ENCODE measurements at regions not wholly inside any gene's neighbourhood (a gene's known extent, or its start where the extent isn't known, plus 50 kb on each side); places are given as distances from the start of the nearest gene placed in this dataset.
A peak's percentile ranks its signal among the peaks of the same experiment; 100 is the strongest.

DNA sequence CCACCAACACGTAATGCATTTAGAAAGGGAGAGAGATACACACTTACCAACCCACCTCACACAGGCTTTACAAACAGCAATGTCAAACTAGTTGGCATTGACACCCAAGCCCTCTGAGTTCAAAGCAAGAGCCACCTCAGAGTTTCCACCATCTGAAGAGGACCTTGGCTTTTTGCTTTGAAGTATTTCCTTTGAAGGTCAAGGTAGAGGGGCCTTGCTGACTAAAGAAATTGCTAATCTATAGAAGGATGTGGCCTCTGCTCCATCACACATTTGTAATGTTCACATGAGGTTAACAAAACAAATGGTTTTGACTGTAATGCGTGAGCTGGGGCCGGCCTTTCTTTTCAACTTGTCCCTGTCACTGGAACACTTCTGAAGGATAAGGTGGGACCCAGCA lies 117.7 kb downstream of the POLR2M start:
- DNase-seq: no peak

DNA sequence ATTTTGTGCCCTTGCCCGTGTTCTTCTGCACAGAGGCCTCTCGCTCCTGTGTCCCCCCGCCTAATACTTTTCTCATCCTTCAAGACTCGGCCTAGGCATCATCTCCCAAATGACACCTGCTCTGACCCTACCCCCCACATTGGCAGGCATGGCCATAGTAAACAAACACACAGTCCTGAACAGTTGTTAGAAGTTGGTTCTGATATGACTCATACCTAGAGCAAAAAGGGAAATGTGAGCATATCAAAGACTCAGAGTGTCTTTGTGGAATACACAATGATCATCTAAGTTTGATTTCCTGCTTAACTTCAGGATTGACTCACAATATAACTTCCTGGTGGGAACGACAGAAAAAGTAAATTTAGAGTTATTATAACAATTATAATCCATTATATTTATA lies 120.5 kb downstream of the POLR2M start:
- DNase-seq: no peak

DNA sequence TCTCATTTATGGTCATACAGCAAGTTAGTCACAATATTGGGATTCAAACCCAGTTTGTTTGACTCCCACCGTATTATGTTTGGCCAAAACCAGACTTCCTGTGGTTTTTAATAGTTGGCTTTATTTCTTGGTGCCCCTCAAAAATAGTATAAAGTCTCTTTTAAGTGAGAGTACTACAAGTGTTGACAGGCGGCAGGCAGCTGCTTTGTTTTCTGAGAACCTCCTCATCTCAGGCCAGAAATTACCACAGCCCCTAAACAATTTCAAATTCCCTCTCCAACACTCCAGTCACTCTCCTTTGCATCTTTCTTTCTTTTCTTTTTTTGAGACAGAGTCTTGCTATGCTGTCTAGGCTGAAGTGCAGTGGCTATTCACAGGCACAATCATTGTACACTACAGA lies 121.5 kb downstream of the POLR2M start:
- DNase-seq: no peak

DNA sequence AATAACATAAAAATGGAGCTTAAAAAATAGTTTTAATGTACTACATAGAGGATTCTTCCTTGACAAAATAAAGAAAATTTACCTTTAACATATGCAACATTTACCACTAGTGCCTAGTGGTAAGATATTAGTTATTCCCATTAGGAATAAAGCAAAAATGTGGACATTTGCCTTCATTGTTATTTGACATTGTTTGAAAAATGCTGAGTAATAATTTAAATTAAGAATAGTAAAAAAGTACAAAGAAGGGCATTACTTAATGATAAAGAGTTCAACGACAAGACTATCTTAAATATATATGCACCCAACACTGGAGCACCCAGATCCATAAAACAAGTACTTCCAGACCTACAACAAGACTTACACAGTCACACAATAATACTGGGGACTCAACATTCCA lies 125.7 kb downstream of the POLR2M start:
- DNase-seq: no peak

DNA sequence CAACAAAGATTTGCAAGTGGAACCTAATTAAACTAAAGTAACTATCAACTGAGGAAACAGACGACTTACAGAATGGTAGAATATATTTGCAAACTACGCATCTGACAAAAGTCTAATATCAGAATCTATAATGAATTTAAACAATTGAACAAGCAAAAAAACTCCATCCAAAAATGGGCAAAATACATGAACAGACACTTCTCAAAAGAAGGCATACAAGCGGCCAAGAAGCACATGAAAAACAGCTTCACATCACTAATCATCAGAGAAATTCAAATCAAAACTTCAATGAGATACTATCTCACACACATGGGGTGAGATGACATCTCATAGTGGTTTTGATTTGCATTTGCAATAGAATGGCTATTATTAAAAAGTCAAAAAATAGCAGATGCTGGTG lies 128.6 kb downstream of the POLR2M start:
- DNase-seq: no peak

DNA sequence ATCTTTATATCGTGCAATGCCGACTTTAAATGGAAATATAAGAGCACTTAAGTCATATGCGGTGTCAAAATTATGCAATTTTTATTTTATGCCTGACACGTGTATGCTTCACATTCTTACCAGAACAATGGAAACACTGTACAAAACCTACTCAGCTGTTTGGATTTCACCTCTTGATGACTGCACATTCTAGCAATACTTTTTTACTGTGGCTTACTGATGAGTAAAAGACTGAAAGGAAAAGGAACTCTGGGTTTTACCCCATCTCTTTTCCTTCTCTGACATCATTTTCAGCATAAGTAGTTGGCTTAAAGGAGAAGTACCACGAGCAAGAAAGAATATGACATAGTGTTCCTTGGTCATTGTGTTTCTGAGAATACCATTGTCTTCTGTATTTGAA lies 142.8 kb downstream of the POLR2M start:
- DNase-seq: no peak

DNA sequence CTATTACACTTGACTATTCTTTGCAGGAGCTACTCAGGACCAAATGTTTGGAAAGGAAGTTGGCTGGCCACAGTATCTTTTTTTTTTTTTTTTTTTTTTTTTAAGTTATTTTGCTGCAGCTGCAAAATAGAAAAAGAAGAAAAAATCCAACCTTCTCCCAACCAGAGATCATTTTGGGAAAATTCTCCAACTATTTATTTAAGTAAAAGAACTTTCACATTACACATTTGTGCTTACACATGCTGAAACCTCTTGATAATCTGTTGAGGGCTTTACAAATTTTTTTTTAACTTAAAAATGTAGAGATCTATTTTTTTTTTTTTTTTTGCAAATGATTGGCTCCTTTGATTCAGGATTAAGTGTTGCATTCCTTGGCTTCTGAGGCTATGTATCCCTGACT lies 148.0 kb downstream of the POLR2M start:
- DNase-seq: no peak

DNA sequence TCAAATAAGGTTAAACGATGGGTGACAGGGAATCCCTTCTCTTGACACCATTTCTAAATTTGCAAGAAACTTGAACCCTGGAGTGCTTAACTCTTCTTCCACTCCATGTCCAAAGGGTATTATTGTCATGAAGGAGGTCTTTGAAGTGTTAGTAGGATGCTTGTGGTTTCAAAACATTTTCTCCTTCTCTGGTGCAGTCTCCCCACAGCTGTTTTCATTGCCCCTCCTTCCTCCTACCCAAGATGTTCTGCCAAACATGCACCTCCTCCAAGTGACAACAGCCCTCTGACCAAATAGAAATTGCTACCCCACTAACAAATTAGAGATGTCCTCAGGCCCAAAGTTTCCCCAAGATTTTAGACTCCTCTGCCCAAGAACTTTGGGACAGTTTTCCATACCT lies 151.4 kb downstream of the POLR2M start:
- DNase-seq: no peak

DNA sequence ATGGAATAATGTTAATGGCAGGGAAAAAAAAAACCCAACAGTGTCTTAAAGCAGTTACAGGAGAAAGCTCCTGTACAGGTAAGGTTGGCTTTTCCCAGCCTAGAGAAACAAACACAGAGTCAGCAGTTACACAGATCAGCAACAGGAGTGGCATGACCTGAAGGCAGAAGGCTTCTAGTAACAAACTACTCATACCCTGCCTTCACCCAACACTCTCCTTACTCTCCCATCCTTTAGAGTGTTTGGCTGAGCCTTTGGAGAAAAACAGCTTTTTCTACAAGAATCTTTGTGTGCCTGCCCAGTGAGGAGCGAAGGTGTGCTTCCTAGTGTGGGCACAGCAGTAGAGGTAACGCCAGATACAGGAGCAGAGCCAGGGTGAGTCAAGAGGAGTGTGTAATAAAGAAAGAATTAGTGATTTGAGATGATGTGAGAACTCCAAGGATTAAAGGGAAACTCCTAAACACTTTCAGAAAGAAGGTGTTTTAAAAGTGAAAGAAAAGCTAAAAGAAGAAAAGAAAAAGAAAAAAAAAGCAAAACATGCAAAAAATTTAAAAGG lies 152.7 kb downstream of the POLR2M start:
- DNase-seq: no peak

DNA sequence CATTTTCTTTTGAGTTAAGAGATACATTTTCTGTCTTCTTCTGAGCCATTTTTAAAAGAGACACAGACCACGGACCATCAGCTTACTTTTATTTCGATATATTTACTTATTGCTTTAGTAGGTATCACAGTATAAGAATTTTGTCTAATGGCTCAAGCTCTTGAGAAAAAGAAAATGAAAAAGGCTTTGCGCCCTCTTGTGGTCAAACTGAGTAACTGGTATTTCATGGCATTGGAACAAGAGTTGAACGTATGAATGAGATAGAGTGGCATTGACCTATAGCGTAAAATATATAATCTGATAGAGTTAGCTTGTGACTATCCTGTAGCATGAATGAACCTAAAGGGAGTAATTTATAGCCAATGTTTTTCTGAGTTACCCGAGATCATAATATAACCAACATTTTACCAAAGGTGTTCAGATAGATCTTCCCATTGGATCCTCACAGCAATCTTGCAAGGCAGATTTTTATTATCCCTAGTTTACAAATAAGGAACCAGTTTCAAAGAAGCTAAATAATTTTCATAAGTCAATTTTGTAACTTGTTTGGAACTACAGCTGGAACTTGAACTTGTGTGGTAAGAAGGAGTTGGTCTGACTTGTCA lies 154.6 kb downstream of the POLR2M start:
- peak; percentile 50 for DNase-seq

DNA sequence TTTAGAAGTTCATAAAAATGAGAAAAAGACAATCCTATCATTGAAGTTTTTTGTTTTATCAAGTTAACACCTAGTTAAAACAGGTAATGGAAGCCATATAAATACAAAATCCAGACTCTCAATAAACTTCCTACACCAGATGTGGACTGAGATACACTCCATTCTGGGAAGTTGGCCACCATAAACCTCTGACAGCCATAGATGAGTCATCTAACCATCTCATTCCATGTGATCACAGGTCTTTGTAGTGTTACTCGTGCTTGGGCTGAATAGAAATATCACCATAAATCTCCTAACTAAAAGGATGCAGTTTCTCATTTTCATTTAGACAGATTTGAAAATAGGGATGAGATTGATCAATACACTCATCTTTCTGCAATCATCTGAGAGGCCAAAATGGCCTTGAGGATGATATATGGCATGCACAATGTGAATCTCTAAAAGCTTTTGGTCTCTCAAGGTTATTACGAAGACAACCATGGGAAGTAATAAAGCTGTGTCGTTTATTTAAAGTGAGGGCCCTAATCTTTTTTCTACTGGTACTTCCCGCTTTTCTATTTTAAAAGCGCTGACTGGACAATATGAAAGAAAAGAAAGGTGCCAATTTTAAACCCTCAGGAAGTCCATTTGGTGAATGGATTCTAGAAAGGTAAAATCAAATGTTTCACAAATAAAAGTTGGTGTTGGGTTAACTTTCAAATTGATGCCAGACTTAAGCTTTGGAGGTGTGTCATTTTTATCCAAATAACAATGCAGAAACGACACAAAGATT lies 155.5 kb downstream of the POLR2M start:
- no peak for DNase-seq

DNA sequence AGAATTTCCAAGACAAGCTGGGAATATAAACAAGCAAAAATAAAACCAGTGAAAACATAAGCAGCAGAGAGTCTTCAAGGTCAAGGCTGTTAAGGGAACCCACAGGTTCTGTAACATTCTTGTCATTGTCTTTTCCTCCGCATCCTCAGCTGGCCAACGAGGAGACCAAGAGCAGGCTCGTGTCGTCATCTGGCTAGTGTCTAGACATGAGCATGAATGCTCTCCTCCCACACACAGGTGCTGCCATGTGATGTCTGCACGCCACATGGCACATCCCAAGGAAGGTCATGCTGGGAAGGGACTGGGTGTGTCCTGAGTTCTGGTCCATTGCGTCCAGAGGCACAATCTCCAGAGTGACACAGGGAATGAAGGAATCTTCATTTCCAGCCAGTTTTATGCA lies 156.2 kb downstream of the POLR2M start:
- no peak for DNase-seq

DNA sequence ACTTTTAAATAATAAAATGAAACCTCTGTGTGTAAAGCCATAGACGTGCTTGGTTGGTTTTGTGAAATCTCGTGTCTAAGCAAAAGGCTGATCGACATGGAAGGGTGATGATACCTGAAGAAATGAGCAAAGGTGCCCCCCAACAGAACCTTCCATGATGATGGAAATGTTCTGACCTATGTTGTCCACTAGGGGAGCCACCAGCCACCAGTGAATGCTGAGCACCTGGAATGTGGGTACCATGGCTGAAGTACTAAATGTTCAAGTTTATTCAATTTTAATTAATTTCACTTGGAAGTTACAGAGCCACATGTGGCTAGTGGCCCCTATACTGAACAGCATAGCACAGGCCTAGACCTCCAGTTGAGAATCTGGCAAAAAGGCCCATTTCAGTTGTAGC lies 158.8 kb downstream of the POLR2M start:
- DNase-seq: no peak

DNA sequence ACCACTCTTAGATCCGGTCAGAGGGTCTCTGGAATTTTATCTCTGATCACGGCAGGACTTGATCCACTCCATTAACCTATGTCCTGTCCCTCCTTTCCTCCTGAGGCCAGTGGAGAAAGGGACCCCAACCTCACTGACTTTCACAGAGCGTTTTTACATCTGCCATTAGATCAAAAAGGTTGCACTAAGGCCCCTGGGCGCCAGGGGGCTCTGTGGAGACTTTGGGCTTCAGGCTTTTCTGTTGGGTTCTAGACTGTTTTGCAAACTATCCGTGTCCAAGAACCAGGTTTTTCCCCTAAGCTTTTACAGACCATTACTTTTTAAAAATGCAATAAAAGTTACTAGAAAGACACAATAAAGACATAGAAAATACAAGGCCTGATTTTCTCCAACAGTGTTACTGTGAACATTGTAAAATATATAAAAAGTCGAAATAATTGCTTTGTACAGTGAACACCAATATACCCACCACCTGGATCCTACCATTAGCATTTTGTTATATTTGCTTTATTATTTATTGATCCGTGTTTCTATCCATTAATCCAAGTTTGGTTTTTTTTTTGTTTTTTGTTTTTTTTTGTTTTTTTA lies 159.7 kb downstream of the POLR2M start:
- peak; percentile 26 for DNase-seq

DNA sequence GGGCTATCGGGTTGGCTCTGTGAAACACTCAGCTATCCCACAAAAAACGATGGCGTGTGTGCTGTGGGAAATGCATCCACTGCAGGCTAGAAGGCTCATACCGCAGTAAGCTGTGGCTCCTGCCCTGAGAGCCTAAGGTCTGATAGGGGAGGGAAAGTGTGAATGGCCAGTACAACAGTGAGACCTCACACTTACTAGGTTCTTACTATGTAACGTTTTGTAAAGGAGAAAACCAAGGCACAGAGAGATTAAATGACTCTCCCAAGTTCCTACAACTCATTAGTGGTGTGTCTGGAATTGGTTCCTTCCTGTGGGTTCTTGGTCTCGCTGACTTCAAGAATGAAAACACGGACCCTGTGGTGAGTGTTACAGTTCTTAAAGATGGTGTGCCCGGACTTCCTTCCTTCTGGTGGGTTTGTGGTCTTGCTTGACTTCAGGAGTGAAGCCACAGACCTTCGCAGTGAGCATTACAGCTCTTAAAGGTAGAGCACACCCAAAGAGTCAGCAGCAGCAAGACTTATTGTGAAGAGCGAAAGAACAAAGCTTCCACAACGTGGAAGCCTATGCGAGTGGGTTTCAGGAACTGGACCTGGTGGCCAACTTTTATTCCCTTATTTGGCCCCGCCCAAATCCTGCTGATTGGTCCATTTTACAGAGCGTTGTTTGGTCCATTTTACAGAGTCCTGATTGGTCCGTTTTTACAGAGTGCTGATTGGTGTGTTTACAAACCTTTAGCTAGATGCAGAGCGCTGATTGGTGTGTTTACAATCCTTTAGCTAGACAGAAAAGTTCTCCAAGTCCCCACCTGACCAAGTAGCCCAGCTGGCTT lies 161.7 kb downstream of the POLR2M start:
- peak; percentile 5 for DNase-seq

DNA sequence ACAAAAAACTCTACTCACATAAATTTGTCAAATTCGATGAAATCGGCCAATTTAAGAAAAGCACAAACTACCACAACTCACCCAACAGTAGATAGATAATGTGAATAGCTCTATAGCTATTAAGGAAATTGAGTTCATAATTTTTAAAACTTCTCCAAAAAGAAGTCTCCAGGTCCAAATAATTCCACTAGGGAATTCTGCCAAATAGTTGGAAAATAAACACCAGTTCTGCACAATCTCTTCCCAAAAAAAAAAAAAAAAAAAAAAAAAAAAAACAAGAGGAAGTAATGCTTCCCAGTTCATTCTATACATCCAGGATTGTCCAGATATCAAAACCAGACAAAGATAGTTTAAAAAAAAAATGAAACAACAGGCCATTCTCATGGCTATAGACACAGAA lies 164.2 kb downstream of the POLR2M start:
- no peak for DNase-seq

DNA sequence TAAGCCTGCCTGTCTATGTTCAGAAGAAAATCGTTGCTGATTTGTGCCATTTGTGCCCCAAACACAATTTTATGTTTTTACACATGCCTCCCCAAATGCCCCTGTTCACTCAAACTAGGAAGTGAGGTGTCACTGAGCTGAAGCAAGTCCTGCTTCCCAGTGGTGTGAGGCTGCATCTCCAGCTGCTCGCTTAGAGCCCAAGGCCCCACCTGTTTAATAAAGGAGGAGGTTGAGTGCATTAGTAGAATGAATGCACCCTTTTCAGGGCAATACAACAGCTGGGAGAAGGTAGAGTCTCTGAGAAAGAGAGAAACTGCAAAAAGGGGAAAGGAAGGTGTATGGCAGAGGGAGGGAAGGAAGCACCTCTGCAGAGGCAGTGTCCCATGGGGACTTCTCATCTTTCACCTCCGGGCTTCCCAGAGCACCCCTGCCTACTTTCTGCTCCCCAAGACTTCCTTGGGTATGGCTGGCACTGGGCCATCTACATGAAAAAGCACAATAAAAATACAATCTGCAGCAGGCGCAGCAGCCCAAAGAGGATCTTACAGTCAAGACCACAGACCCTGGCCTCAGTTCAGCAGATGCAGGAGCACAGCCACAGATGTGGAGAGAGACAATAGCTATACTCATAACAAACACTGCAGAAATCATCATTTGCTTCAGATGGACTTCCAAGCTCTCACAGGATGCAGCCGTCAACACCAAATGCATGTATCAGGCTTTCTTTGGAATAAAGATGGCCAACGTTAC lies 165.9 kb downstream of the POLR2M start:
- DNase-seq: no peak

DNA sequence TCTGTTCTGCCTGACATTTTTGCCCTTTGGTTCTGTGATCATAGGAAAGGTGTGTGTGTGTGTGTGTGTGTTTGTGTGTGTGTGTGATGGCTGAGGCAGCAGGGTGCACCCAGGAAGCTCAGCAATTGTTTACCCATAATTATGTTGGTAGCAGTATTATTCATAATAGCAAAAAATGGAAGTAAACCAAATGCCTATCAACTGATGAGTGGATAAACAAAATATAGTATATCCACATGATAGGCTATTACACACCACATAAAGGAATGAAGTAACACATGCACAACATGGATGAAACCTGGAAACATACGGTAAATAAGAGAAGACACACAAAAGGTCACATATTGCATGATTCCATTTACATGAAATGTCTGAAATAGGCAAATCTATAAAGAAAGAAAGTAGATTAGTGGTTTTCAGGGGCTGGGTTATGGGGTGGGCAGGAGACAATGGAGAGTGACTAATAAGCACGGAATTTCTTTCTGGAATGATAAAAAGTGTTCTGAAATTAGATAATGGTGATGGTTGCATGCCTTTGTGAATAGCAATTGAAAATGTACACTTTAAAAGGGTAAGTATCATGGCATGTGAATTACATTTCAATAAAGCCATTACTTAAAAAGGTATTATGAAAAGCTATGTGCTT lies 167.2 kb downstream of the POLR2M start:
- no peak for DNase-seq

DNA sequence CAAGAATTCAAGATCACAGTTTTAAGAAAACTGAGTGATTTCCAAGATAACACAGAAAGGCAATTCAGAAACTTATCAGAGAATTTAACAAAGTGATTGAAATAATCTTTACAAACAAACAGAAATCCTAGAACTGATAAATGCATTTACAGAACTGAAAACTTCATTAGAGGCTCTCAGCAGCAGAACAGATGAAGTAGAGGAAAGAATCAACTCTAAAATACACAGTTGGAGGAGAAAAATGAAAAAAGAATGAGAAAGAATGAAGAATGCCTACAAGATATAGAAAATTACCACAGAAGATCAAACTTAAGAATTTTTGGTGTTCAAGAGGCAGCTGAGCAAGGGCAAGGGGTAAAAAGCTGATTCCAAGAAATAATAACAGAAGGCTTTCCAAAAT lies 168.8 kb downstream of the POLR2M start:
- DNase-seq: no peak

DNA sequence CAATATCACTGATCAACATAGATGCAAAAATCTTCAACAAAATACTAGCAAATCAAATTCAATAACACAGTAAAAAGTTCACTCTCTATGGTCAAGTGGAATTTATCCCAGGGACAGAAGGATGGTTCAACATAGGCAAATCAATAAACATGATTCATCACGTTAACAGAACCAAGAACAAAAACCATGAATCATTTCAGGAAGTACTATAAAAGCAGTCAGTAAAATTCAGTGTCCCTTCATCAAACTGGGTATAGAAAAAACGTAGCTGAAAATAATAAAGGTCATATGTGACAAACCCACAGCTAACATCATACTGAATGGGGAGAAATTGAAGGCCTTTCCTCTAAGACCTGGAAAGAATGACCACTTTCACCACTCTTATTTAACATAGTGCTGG lies 172.1 kb downstream of the POLR2M start:
- no peak for DNase-seq

DNA sequence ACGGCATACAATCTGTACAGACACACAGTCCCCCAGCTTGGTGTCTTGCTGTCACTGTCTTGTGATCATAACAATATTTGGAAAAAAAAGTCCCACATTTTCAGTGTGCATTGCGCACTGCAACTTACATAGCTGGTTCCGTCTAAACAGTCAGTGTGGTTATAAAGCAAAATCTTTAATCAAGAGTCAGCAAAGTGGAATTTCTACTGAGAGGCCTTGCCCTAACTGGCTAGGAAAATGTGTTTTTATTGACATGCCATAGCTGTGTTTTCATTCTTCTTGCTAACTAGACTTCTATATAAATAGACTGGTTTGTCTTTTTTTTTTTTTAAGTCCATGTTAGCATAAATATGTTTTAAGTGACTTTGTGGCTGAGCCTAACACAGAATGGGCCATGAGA lies 174.8 kb downstream of the POLR2M start:
- no peak for DNase-seq

DNA sequence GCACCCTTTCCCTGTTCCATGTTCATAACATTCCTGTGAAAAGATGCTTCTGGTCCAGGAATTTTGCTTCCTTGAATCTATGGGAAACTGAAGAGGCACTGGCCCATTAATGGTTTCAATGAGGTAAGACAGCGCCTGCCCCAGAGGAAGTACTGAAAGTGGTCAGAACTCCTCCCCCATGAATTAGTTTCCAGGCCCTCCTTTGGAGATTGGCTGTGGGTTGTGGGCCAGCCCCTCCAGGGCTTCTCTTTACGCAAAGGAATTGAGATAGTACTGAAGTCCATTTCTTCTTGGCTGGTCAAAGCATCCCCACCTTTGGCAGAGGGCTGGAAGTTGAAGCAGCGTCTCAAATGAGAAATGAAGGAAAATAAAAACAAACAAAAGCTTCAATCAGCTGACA lies 175.5 kb downstream of the POLR2M start:
- DNase-seq: no peak

Data from CD4-positive, alpha-beta T cell treated with Interleukin-21 for 1 hour (primary cell).